HG03196 (cell line): ENCODE measurements at regions not wholly inside any gene's neighbourhood (a gene's known extent, or its start where the extent isn't known, plus 50 kb on each side); places are given as distances from the start of the nearest gene placed in this dataset.

Experiments used
- ATAC-seq: cut with Tn5 transposase; IDR thresholded peaks from one replicate; pipeline ENCODE4 v1.9.1; 2021; ENCODE audit not compliant: unreplicated experiment

DNA sequence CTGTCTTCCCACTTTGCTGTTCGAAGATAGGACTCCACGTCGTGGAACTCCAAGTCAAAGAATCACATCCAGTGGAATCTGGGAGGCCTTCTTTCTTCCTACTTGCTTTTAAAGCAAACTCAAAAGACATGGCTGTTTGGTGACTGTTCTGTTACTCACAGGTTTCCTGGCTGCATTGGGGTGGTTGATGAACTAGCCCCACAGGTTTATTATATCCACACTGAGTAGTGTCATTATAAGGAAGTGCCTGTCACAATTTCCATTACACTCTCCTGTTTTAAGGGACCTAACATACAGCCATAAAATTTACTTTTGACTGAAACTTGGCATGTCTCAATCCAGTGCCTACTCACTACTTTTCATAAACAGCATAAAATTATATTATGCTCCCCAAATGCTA, 287.3 kb upstream of the SP4 start:
- ATAC-seq: no peak

DNA sequence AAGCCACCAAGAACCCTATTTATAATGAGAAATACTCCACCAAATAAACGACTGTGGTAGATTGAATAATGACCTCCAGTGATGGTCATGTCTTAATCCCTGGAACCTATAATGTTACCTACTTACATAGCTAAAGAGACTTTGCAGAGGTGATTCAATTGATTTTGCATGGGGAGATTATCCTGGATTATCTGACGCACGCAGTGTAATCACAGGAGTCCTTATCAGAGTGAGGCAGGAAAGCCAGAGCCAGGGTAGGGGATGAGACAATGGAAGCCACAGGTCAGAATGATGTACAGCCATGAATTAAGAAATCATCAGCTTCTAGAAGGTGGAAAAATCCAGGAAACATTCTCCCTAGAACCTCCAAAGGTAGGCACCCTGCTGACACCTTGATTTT, 286.4 kb upstream of the SP4 start:
- no peak for ATAC-seq

DNA sequence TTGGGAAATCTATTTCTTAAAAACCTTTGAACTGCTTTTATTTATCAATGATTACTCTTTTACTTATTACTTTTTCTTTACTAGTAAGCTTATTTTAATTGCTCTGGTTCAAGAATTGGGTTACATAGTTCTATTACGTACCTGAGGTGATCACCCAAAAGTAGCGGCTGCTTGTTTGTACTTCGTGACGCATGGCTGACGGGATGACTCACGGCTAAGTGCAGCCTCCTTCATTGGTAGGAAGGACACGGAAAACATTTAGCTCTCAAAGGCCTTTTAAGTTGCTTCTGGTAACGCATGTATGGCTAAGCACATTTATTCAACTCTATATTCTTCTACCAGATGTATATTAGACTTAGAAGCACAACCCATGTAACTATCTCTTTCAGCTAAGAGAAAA, 285.8 kb upstream of the SP4 start:
- no peak for ATAC-seq

DNA sequence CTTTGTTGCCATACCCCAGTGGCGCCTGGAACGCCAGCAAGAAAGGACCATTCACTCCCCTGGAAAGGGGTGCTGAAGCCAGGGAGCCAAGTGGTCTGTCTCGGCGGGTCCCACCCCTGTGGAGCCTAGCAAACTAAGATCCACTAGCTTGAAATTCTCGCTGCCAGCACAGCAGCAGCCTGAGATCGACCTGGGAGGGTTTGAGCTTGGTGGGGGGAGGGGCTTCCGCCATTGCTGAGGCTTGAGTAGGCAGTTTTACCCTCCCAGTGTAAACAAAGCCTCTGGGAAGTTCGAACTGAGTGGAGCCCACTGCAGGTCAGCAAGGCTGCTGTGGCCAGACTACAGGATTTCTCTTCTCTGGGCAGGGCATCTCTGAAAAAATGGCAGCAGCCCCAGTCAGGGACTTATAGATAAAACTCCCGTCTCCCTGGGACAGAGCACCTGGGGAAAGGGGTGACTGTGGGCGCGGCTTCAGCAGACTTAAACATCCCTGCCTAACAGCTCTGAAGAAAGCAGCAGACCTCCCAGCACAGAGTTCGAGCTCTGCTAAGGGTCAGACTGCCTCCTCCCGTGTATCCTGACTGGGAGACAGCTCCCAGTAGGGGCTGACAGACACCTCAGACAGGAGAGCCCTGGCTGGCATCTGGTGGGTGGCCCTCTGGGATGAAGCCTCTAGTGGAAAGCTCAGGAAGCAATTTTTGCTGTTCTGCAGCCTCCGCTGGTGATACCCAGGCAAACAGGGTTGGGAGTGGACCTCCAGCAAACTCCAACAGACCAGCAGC, 281.1 kb upstream of the SP4 start:
- ATAC-seq: no peak

DNA sequence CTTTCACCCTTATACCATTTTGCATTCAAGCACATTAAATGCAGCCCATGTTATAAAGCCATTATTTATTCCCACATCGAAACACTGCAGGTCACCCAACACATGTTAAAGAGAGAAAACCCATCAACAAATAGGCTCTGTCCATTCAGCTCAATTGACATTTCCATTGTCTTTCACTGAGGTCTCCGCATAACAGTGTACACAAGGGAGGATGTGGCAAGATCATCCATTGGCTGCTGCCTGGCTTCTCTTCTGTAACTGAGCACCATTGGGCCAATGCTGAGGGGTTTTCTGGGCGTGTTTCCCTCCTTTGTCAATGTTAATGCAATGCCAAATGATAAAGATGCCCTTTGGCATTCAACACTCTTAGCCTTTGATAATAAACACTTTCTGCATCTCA, 278.1 kb upstream of the SP4 start:
- ATAC-seq: no peak

DNA sequence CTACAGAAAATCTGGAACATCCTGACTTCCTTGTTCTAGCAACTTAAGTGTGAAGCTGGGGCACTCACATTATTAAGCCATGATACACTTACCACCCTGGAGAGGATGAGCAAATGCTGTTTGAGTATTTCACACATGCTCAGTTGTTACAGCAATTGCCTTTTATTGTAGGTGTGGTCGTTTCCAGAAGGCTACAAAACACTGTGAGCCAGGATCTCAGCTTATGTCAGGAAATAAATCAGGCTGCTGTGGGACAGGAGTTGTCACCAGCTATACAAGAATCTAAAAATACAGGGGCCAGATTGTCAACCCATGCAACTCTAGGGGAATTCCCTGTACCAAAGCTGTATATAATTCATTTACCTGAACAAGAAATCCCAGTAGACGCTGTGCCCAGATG, 273.3 kb upstream of the SP4 start:
- no peak for ATAC-seq

DNA sequence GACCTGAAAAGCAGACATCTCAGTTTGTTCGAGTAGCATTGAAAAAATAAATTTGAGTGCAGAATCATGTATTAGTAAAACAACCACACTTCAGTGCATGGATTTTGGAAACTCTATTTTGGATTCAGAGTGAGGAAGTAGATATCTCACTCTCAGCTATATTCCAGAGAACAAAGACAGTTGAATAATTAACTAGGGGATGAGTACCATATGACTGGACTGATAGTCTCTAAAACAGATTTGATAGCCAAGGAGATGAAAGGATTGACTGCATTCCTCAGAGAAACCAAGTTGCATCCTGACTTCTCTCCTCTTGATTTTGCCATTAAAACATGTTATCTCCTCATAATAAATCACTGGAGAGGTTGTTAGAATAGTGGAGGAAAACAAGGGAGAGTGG, 268.4 kb upstream of the SP4 start:
- ATAC-seq: no peak

DNA sequence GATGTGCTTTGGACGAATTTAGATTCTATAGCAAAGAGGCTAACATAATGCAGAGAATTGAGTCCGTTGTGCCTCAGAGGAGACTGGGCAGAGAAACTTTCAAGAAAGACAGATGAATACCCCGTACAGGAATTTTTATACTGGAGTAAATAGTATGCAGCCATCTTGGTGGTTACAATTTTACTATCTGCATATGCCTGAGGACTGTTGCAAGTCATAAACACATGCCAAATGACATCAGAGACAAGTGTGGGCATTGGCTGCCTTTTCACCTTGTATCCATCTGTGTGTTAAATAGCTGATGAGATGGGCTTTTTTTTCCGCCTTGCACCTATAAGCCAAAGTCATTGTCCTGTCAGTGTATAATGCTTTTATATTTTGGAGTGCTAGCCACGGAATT, 267.5 kb upstream of the SP4 start:
- no peak for ATAC-seq

DNA sequence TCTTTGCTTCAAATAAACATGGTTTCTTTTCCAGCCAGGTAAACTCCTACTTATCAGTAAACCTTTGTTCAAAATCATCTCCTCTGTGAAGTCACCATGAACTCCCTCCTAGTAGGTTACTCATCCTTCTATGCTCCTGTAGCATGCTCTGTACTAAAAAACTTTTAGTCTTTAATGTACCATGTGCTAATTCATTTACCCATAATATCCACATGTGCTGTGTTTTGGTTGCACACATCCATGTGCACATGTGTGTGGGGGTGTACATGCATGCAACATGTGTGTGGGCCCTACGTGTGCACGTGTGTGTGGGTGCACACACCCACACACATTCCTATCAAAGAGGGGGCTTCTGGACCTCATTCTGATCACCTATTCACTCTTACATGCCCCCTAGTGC, 259.9 kb upstream of the SP4 start:
- ATAC-seq: no peak

DNA sequence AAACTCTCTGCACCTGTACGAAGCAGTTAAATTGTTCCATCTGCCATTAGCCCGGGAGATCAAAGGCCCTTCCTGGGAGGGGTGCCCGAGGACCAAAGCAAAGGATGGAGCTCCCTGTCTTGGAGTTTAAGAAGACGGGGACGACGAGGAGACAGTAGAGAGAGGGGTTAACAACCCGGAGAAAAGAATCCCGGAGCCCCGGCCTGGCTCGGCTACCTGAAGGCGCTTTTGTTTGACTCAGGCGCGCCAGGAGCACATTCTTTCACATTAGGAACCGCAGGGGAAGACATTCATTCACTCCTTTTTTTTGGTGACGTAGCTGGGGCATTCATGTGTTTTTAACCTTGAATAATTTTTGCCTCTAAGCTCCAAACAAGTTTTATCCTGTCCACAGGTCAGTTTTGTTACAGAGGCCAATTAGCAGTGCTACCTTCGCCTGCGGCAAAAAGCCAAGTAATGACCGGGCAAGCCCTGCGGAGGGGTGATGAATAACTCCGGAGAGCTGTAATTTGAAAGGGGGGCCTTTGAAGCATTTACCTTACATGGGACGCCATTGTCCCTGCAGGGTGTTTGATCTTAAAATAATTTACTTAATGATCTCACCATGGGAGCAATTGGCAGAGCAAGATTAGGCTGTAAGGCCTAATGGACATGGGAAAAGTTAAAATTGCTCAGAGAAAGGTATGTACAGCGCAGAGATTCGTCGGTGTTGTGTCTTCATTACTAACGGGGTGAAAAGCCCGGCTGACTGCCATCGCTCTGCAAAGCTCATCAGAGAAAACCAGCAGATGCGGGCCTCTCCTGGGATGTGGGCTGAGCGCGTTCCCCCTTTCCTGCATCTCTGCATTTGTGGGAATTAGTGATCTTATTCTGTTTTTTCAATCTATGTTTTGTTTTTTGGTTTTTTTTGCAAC, 258.0 kb upstream of the SP4 start:
- ATAC-seq: no peak

DNA sequence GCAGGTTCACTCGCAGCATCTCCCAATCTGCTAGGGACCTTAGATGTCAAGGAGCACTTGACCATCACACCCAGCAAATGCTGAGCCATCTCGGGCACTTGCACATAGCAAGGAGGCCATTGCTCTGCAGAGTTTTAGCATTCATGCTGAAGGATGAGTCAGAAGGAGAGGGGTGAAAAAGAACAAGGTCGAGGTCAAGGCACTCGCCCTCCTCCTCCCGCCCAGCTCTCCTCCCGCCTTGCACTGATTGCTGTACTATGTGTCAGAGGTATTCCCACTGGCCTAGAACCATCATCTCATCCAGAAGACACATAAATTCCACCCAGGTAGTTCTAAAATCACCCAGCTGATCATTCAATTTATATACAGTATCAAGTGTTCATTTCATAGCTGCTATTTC, 255.1 kb upstream of the SP4 start:
- ATAC-seq: no peak

DNA sequence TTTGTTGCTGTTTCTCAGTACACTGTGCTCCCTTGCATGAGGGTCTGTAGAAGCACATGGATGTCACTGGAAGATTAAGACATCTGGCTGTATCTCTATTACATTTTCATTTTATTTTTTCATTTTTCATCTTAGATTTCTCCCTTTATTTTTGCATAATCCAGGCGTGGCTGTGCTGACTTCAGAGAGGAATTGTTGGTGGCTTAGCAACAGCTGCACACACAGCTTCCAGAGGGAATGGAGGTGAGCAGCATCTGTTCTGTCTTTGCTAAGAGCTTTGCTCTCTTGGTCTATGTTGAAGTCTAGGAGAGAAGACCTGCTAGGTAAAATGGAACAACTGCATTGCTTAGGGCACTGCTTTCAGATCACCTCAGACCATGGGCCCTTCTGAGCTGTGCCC, 254.4 kb upstream of the SP4 start:
- no peak for ATAC-seq

DNA sequence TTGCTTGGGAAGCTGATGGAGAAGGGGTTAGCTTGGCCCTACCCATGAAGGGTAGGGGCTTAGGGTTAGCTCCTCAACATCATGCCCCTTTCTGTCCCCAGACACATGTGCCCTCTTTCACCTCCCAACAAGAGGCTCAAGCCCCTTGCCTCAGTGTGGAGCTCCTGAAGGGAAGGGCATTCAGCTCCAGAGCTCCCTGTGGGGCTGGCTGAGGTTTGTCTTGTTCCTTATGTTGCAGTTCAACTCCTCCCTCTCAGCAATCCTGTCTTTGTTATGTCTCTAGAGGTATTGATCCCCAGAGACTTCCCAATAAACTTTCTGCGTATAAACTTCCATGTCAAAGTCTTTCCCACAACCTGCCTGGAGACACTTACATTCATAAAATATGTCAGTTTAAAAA, 252.2 kb upstream of the SP4 start:
- no peak for ATAC-seq

DNA sequence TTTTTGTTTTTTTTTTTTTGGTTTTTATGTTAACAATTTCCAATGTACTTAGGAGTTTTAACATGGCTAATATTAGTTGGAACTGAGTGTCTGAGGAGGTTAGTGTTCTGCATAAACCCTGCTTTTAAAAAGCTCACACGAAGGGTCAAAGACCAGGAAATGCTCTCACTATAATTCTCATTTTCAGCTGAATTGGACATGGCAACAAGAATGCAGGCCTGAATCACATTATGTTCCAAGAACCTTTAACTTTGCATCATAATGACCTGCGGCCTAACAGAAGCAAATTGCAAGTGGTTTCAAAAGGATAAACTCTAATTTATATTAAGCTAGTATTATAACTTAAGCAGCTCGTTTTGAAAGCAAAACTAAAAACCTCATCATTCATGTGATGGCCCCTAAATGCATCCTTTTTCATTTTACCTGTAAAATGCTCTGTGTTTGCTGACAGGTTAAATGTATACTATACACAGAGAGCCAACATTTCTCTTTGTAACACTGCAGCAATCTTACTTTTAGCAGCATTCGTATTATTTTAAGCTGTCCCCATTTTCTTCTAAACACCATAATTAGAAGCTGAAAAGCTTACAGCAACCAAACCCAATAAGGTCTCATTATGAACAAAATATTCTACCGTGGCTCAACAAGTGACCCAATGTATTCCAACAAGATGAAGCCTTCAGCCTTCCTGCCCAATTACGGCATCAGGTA, 242.8 kb upstream of the SP4 start:
- ATAC-seq: no peak

DNA sequence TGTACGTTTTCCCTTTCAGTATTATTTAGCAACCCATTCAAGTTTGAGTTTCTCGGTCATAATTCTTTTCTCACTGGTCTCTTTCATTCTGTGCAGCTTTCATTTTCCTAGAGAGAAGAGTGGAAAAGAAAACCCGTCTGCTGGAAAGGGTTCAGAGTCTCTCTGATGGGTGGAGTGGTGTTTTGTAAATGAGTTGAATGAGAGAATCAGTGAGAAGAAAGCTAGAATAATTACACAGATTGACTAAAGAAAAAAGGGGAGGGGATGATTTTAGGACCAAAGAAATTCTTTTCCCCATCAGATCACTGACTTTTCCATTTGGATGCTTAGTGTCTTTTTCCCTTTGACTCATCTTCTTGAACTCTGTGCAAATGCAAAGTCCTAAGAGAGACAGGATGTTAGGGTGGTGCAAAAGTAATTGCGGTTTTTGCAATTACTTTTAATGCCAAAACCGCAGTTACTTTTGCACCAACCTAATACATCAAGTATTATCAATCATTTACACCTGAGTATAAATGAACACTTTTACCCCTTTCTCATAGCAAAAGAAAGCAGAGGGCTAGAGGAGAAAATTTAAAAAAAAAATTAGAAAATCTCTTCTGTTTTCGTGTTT, 242.1 kb upstream of the SP4 start:
- no peak for ATAC-seq

DNA sequence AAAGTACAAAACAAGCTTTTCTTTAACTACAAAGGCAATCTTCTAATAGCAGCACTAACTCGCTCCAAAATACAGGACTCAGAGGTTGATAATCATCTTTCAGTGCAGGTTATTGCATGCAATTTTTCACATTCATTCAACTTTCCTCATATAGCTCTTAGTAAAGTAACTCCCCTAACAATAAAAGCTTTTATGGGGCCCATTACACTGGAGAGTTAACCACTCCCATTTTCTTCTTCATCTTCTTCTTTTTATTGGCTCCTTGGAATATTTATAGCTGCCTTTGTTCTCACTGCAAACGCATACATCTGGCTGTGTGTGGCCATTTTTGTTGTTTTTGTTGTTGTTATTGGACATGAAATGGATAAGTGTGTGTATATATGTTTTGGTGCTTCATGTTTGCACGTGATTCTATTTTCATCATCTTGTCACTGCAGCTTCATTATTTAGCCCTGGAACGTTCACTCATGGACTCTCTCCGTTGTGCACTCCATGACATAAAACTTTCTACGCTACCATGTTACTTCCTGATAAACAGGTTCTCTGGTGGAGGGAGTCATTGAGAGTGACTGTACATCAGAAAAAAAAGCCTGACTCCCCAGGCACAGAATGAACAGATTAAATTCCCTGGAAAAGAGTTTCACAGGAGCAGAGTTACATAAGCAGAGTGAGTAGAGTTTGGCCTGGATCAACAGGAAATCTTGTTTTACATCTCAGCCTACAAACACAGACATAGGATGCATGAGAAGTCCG, 236.4 kb upstream of the SP4 start:
- ATAC-seq: no peak

DNA sequence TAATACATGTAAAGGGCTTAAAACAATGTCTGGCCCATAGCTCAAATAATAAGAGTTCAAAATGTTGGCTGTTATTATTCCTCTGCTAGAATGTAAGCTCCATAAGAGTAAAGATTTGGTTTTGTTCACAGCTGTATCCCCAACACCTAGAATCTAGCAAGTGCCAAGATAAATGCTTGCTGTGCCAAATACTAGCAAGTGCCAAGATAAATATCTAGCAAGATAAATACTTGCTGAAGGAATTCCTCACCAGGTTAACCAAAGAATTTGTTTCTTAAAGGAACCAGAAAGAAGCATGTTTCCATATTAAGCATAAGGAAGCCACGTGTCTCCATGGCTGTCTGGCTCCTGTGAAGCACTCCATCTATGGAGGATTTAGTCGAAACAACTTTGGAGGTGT, 235.2 kb upstream of the SP4 start:
- no peak for ATAC-seq

DNA sequence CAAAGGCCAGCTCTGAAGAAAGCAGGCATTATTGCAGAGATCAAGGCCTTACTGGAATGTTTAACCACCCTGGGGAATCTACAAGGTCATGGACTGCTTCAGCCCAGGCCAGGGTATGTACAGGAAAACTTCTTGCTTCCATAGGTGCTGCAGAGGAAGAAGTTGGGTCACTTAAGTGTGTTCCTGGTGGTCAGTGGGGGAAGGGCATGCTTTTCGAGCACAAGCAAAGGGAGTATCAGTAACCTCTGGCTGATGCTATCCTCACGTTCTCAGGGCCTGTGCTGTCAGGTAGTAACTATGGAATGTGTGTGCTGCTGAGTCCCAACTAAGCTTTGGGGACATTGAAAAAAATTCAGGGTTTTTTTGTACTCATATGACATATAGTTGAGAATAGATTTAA, 234.0 kb upstream of the SP4 start:
- no peak for ATAC-seq

DNA sequence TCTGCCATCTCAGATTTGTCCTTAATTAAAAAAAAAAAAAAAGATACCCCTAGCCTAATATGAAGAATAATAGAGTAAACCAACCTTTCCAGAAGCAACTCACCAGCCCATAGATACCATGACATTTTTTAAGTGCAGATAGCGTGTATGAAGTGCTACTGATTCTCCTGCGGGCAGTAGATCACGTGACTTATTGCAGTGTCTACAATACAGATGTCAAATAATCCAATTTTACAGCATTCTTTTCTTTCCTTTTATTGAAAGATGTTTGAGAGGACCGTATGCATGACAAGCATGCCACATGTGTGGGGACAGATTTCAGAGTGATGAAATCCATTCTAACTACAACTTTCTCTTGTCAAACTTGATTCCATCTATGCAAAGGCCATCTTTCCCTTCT, 232.9 kb upstream of the SP4 start:
- ATAC-seq: no peak

DNA sequence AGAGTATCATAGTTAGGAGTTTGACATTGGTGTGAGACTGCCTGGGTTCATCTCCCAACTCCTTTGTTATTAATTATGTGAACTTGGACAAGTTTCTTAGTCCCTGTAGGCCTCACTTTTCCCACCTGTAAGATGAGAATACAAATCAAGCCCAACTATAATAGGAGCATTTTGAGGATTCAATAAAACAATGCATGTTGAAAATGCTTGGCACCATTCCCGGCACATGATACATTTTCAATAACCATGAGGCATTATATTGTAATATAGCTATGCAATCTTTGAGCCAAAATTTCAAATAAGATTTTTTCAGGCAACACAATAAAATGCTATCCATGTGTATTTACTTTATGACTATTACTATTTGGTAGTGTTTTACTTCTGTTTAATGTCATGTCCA, 229.0 kb upstream of the SP4 start:
- no peak for ATAC-seq

DNA sequence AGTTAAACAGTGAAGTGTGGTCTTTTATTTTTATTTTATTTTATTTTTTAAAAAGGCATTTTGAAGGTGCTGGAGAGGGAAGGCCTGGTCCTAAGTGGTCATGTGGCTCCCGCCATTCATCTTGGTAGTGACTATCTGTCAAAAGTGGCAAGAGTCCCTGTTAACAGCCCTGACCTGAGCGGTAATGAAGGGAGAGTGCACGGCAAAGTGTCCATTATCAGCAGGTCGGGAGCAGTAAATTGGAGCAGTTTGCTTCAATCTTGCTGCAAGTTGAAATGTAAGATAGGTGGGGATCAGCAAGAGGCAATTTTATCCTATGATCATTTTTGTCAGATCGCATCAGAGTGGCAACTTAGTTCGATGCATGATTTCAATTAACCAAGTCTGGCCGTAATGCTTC, 227.4 kb upstream of the SP4 start:
- no peak for ATAC-seq
